ENCODE measurements at regions not wholly inside any gene's neighbourhood (a gene's known extent, or its start where the extent isn't known, plus 50 kb on each side); places are given as distances from the start of the nearest gene placed in this dataset.

GRCh38 chr16:65944361-65944760, 422.1 kb upstream of the CDH5 start:
- TF ChIP-seq CTCF (conservative IDR thresholded peaks at IDR 0.05 in 1 of 2, IDR thresholded peaks at IDR 0.05 in 1 of 2; ENCODE audit: extremely low read depth in 1 of 2, insufficient read depth in 1 of 2, low read depth in 1 of 2, low read length in 2 of 2) (no peak), EZH2 (IDR thresholded peaks at IDR 0.05; ENCODE audit: borderline replicate concordance, low read length) (no peak)
